Suppressor macrophage treated with lipopolysaccharide for 4 hours (primary cell): ENCODE measurements at regions not wholly inside any gene's neighbourhood (a gene's known extent, or its start where the extent isn't known, plus 50 kb on each side); places are given as distances from the start of the nearest gene placed in this dataset.

ENCODE experiments used
- DNase-seq: peaks from one replicate; pipeline ENCODE4 v3.0.0-alpha.2; 2020

GRCh38 chr4:55175779-55176231, 50.4 kb upstream of the KDR start:
- no peak for DNase-seq

- DNase-seq, result no peak
These were observed 51.1 kb upstream of the KDR start for GRCh38 chr4:55176497-55176896.

- DNase-seq, result no peak
These were observed 52.1 kb upstream of the KDR start for GRCh38 chr4:55177461-55177860.

DNA sequence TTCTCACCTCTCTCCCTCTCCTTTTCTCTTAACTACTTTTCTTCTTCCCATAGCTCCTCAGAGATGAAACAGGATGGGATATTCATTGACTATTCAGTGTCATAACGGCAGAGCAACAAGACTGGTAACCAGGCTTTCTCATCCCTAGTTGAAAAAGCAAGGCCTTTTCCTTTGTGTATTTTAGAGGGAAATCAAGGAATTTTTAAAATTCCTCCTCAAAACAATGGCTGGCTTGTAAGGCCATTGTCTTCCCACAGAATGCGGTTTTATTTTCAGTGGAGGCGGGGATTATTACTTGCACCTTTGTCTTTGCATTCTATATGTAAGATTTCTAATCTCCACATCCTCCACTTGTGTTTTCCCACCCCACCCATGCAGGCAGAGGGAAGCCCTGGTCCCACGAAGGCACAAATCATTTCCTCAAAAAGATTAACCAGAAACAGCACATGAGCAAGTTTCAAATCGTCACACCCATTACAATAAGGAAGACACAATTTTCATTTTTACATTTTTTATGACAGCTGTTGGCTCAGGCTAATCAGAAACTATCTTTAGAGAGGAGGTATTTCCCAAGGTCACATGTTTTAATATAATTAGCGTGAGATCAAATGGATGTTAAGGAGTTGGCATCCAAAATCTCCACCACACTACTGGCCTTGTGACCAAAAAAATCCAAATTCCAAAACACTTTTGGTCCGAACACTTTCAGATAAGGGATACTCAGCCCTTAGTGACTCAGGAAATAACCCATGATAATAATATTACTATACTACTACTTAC, 53.0 kb upstream of the KDR start:
- no peak for DNase-seq

DNA sequence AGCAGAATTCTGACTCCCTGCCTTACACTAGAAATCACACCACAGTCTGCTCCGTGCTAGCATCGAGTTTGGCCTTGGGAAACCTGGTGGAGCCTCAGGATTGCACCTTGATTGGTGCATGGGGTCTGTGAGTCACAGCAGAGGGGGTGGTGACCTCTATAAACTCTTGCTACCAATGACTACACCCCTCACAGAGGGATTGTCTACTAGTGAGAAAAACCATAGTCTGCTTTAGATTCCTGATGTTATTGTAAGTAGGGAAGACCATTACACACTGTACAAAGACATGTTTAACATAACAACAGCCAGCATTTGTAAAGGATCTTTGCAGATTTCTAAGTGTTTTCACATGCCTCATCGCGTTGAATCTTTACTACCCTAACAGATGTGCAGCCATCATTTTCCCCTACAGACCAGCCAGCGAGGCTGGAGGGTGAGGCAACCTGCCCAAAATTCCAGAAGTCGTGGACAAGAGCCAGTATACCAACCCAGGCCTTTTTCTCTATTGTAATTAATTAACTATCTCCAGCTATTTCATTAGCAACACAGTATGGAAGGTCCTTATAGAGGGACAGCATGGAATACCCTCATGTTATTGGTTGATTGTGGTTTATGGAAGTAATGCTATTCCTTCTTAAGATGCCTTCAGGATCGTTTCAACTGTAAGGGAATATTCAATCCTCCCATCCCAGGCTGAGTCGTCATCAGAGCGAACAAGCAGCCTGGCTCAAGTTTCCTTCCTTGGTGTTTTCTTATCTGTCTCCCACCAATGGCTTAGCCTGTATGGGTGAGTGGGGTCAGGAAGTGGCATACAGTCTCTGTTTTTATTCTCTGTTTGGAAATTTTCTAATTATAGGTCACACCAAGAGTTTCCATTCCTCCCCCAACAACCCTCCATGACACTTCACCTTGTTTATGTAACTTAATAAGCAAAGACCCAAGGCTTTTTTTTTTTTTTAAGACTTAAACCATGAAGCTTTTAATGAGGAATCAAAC, 55.9 kb upstream of the KDR start:
- DNase-seq, result no peak

DNA sequence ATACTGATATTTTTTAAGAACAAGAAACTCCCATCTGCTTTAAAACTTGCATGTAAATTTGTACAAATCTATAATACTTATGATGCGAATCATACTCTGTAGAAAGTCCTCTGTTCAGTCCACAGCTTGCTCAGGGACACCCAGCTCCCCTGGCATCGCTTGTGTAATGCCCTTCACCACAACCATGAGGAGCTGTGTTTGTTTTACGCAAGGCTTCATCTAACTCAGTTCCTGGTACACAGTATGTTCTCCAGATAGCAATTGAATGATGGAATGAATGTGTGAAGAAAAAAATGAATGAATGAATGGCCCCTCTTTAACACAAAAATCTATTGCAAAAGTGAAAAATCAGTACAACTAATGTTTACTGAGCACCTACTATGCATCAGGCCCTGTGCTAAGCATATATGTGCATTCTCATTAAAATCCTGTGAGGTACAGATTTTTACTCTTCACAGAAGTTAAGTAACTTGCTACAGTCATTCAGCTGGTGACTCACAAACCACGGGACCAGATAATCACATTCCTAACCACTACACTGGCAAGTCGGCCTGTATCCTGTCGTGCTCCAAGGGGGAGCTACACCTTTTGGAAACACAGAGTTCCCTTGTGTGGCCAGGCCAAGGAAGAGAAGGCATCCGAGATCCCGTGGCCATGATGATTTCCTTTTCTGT, 58.7 kb upstream of the KDR start:
- peak; percentile 9 for DNase-seq

DNA sequence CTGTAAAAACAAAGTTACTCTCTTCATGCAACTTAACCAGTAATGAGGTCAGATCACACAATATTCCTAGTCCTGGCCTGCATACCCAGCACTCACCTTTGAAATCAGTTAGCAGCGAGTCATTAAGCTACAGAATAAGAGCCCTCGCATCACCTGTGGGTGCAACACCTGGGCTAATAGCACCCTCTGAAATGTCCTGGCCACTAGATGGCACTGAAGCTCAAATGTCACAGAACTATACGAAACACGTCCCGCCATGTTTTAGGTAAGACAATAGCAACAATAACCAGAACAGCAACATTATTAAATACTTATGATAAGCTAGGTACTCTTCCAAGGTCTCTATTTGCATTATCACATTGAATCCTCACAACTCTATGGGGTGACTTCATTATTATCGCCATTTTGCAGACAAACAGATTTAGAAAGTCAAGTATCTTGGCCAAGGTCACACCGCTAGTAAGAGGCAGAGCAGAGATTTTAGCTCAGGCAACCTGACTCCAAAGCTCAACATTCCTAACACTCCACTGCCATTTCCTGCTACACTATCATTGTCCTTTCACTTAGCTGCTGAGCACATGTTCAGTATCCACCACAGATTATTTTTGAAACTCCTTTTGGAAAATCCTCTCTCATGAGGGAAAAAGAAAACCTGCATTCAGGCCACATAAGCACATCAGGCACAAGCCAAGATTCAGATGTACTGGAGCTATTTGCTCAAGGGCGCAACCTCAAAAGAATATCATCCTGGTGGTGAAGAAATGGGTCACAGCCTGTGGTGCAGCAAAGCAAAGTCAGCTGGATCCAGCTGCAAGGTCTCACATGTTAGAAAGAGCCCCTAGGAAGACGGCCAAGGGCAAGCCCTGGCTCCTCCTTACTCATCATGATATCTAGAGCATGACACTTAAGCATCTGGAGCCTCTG, 59.5 kb upstream of the KDR start:
- DNase-seq, result no peak

DNA sequence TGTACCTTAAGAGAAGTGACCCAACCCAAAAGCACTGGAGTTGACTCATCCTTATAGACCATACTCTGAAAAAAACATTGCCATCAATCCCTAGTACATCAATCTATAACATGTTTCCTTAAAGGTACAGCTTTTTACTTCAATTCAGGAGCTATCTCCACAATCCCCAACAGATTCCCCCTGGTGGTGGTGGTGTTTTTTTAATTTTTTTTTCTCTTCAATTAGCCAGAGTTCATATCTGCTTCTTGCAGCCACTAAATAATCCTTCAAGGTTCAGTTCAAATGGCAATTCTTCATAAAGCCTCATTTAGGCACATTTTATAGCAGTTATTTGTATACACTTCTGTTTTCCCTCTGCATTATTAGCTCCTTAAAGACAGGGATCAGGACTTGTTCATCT, 60.7 kb upstream of the KDR start:
- DNase-seq, result no peak

- no peak for DNase-seq
These were observed 61.3 kb upstream of the KDR start for GRCh38 chr4:55186700-55187099.

DNA sequence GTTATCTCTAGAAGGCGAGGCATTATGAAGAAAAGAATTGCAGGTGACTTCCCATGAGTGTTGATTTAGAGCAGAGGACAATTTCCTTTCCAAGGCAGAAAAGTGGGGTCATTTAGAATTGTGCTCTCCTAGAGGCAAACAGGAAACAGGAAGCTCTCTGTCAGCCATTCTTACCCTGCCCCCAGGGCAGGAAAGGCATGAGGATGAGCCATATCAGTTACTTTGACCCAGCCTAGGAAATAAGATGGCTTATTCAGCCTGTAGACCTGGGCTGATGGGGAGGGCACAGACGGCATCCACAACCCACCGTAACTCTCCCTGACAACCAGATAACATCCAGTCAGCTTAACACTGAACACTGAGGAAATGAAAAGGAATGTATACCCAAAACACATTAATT, 88.8 kb upstream of the KDR start:
- no peak for DNase-seq

DNA sequence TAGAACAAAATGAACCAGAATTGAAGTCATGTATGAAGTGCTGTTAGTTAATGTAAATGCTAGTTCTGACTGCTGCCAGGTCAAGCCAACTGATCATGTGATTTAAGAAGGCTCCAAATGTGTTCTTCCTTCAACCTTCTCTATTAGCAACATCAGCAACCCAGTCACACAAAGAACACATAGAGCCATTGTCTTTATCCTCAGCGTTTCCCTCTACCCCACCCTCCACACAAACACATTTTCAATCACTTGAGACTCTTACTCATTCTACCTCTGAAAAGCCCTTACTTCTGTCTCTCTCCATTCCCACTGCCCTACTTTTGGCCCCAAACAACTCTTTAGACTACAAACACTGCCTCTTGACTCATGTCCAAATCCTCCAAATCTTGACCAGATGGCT, 89.7 kb upstream of the KDR start:
- no peak for DNase-seq

- no peak for DNase-seq
These were observed 91.7 kb upstream of the KDR start for GRCh38 chr4:55216863-55217635.

GRCh38 chr4:55218041-55218440, 92.6 kb upstream of the KDR start:
- no peak for DNase-seq

DNA sequence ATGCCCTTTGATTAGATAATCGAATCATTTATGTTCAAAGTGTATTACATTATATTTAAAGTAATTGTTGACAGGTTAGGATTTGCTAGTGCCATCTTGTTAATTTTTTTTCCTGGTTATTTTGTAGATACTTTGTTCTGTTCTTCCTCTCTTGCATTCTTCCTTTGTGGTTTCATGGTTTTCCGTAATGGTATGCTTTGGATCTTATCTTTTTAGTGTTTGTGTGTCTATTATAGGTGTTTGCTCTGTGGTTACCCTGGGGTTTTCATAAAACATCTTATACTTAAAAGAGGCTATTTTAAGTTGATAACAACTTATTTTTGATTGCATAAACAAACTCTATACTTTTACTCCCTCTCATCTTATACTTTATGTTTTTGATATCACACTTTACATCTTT, 108.2 kb upstream of the SRD5A3 start:
- DNase-seq, result no peak

DNA sequence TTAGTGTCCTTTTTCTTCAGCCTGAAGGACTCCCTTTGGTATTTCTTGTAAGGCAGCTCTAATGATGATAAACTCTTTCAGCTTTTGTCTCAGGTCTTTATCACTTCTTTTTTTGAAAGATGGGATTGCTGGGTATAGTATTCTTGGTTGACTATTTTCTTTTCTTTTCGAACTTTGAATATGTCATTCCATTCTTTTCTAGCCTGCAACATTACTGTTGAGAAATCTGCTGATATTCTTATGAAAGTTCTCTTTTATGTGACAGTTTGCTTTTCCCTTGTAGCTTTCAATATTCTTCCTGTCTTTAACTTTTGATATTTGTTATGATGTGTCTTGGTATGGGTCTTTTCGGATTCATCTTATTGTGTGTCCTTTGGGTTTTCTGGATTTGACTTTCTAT, 107.6 kb upstream of the SRD5A3 start:
- DNase-seq, result no peak

DNA sequence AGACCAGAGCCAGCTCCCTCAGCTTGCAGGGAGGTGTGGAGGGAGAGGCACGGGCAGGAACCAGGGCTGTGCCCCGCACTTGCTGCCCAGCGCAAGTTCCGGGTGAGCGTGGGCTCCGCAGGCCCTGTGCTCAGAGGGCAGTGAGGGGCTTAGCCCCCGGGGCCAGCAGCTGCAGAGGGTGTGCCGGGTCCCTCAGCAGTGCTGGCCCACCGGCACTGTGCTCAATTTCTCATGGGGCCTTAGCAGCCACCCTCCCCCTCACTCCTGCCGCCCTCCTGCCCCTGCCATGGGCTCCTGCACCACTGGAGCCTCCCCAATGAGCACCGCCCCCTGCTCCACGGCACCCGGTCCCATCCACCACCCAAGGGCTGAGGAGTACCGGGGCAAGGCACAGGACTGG, 104.6 kb upstream of the SRD5A3 start:
- DNase-seq, result no peak

DNA sequence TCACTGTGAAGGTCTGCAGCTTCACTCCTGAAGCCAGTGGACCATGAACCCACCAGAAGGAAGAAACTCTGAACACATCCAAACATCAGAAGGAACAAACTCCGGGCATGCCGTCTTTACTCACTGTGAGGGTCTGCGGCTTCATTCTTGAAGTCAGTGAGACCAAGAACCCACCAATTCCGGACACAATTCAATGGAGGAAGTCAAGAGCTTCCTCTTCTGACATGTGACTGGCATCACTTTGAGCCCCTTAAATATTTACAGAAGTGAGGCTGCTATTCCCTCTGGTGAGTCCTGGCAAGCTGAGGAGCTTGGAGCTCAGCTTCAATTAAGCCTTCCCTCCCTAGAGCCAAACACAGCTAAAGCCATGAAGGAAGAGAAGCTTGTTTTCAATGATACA, 103.5 kb upstream of the SRD5A3 start:
- peak; percentile 1 for DNase-seq

- no peak for DNase-seq
These were observed 98.5 kb upstream of the SRD5A3 start for GRCh38 chr4:55247521-55247920.

DNA sequence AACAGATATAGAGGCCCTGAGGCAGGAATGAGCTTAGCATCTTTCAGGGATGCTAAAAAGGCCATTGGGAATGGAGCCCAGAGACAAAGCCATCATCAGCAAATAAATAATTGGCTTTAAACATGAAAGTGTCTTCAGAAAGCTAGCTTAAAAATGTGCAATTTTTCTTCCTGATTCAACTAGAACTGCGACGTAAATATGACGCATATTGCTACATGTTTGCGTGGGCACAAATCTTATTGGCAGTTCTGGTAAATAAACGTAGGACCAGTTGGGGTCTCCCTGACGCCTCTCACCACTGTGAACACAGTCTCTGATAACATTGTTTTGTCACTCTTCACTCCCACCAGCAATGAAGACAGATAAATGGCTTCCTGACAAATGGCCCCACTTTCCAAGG, 97.3 kb upstream of the SRD5A3 start:
- DNase-seq, result no peak

- DNase-seq, result no peak
These were observed 96.6 kb upstream of the SRD5A3 start for GRCh38 chr4:55249476-55249875.

DNA sequence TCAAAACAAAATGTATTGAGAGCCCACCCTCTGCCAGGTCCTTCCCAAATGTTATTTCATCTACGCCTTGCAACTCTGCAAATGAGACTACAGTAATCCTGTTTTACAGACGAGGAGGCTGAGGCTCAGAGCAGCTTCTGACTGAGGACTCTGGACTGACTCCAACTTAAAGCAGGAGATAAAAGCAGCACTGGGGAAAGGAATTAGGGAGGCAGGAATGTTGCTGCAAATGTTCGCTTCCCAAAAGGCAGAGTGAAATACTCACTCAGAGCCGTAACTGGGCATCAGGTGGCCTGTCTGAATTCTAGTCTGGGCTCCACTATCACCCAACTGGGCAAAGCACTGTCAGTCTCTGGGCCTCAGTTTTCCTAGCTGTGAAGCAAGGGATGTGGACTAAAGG, 94.7 kb upstream of the SRD5A3 start:
- DNase-seq, result no peak

GRCh38 chr4:55251896-55252295, 94.1 kb upstream of the SRD5A3 start:
- no peak for DNase-seq
